COLO668 (cell line): ENCODE measurements at regions not wholly inside any gene's neighbourhood (a gene's known extent, or its start where the extent isn't known, plus 50 kb on each side); places are given as distances from the start of the nearest gene placed in this dataset.
A peak's percentile ranks its signal among the peaks of the same experiment; 100 is the strongest.

Experiments used
- DNase-seq: peaks from one replicate; lab custom pipeline; 2025; ENCODE audit not compliant: unreplicated experiment; lab: John Stamatoyannopoulos, UW

GRCh38 chr7:98565103-98565502 is 52.0 kb upstream of the NPTX2 start:
- DNase-seq = no peak

GRCh38 chr7:98562871-98563495 is 54.1 kb upstream of the NPTX2 start:
- no peak for DNase-seq

GRCh38 chr7:98562381-98562823 is 54.7 kb upstream of the NPTX2 start:
- no peak for DNase-seq

- DNase-seq = no peak
Measured at GRCh38 chr7:98559958-98560357, 57.1 kb upstream of the NPTX2 start.

- DNase-seq = no peak
Measured at GRCh38 chr7:98559219-98559618, 57.9 kb upstream of the NPTX2 start.

- DNase-seq = no peak
Measured at GRCh38 chr7:98557538-98558031, 59.5 kb upstream of the NPTX2 start.

GRCh38 chr7:98556288-98556687 is 60.8 kb upstream of the NPTX2 start:
- no peak for DNase-seq

GRCh38 chr7:98555403-98555802 is 61.7 kb upstream of the NPTX2 start:
- peak; percentile 36 for DNase-seq

- no peak for DNase-seq
Measured at GRCh38 chr7:98553666-98554065, 63.4 kb upstream of the NPTX2 start.

- no peak for DNase-seq
Measured at GRCh38 chr7:98551611-98552273, 65.3 kb upstream of the NPTX2 start.

GRCh38 chr7:98548971-98549370 is 68.1 kb upstream of the NPTX2 start:
- no peak for DNase-seq

- no peak for DNase-seq
Measured at GRCh38 chr7:98548370-98548769, 68.7 kb upstream of the NPTX2 start.

- DNase-seq = no peak
Measured at GRCh38 chr7:98541101-98541500, 76.0 kb upstream of the NPTX2 start.

- DNase-seq = no peak
Measured at GRCh38 chr7:98539865-98540264, 77.2 kb upstream of the NPTX2 start.

- no peak for DNase-seq
Measured at GRCh38 chr7:98536803-98537202, 80.3 kb upstream of the NPTX2 start.

- no peak for DNase-seq
Measured at GRCh38 chr7:98534493-98534892, 82.6 kb upstream of the NPTX2 start.

- DNase-seq = no peak
Measured at GRCh38 chr7:98531717-98532116, 85.4 kb upstream of the NPTX2 start.

GRCh38 chr7:98528079-98528478 is 89.0 kb upstream of the NPTX2 start:
- DNase-seq = no peak

GRCh38 chr7:98526059-98526458 is 91.0 kb upstream of the NPTX2 start:
- no peak for DNase-seq

GRCh38 chr7:98521089-98521692 is 95.9 kb upstream of the NPTX2 start:
- no peak for DNase-seq

- no peak for DNase-seq
Measured at GRCh38 chr7:98520356-98520951, 96.6 kb upstream of the NPTX2 start.
